HEK293 (cell line): ENCODE measurements at regions not wholly inside any gene's neighbourhood (a gene's known extent, or its start where the extent isn't known, plus 50 kb on each side); places are given as distances from the start of the nearest gene placed in this dataset.

Source experiments
- CTCF ChIA-PET: fragments of 350-600 bp; formaldehyde crosslinking; extraction: SDS; loops from one replicate; lab custom pipeline; 2021; ENCODE audit warnings: antibody characterized with exemption; lab: Yijun Ruan, JAX
- POLR2A ChIA-PET: fragments of 300-600 bp; formaldehyde crosslinking; extraction: SDS; loops from one replicate; lab custom pipeline; 2020; ENCODE audit warnings: antibody characterized with exemption, inconsistent platforms; lab: Yijun Ruan, JAX
- H3K27ac ChIP-seq: fragments of 200-500 bp; sonication (Bioruptor generic); 2 replicates; pipeline ENCODE4 v1.5.1; 2014; ENCODE audit warnings: low read depth, low read length, control low read depth, inconsistent platforms; ENCODE audit errors: extremely low read depth
- H3K36me3 ChIP-seq, 2 experiments: fragments of 200-500 bp in 1 of 2; sonication (Bioruptor generic) in 1 of 2; 1 replicate in 1 of 2; 2 replicates in 1 of 2; pipeline ENCODE4 v1.5.1; 2014 to 2017; ENCODE audit warnings: inconsistent platforms in 2 of 2, low read length in 2 of 2; ENCODE audit not compliant: control insufficient read depth in 2 of 2, insufficient read depth in 1 of 2
- H3K4me1 ChIP-seq: fragments of 200-500 bp; sonication (Bioruptor generic); 2 replicates; pipeline ENCODE4 v1.5.1; 2014; ENCODE audit warnings: mild to moderate bottlenecking, low read length, inconsistent platforms; ENCODE audit not compliant: control insufficient read depth, insufficient read depth
- H3K4me3 ChIP-seq: 2 replicates; pipeline ENCODE4 v1.5.1; 2011; ENCODE audit warnings: low read depth, mild to moderate bottlenecking, control low read depth, low read length, moderate library complexity
- H3K9me3 ChIP-seq: fragments of 200-500 bp; sonication (Bioruptor generic); 2 replicates; pipeline ENCODE4 v1.5.1; 2014; ENCODE audit warnings: low read depth, low read length, inconsistent platforms; ENCODE audit not compliant: control insufficient read depth, insufficient read depth
- PRDM4 ChIP-seq: fragments of 450-650 bp; formaldehyde crosslinking; IDR thresholded peaks from 2 replicates; pipeline ENCODE4 v1.5.1; 2017; ENCODE audit warnings: missing biosample characterization, missing genetic modification characterization
- SCRT2 ChIP-seq: fragments of 450-650 bp; formaldehyde crosslinking; IDR thresholded peaks from 2 replicates; pipeline ENCODE4 v1.5.1; 2016; ENCODE audit warnings: missing biosample characterization, missing genetic modification characterization
- WT1 ChIP-seq: fragments of 450-650 bp; formaldehyde crosslinking; IDR thresholded peaks from 2 replicates; pipeline ENCODE4 v1.5.1; 2016; ENCODE audit warnings: missing biosample characterization, missing genetic modification characterization
- ZBTB1 ChIP-seq: fragments of 450-650 bp; formaldehyde crosslinking; IDR thresholded peaks from 2 replicates; pipeline ENCODE4 v1.5.1; 2016; ENCODE audit warnings: missing biosample characterization, missing genetic modification characterization
- ZEB2 ChIP-seq: fragments of 450-650 bp; formaldehyde crosslinking; IDR thresholded peaks from 2 replicates; pipeline ENCODE4 v1.5.1; 2016; ENCODE audit warnings: missing biosample characterization, missing genetic modification characterization
- ZFP69B ChIP-seq: fragments of 450-650 bp; formaldehyde crosslinking; IDR thresholded peaks from 2 replicates; pipeline ENCODE4 v1.5.1; 2016; ENCODE audit warnings: missing biosample characterization, missing genetic modification characterization
- ZNF132 ChIP-seq: fragments of 450-650 bp; formaldehyde crosslinking; IDR thresholded peaks from 2 replicates; pipeline ENCODE4 v1.5.1; 2017; ENCODE audit warnings: missing biosample characterization, missing genetic modification characterization, borderline replicate concordance
- ZNF138 ChIP-seq: fragments of 450-650 bp; formaldehyde crosslinking; IDR thresholded peaks from 2 replicates; pipeline ENCODE4 v1.5.1; 2016; ENCODE audit warnings: missing biosample characterization, missing genetic modification characterization, borderline replicate concordance
- ZNF23 ChIP-seq: fragments of 450-650 bp; formaldehyde crosslinking; IDR thresholded peaks from 2 replicates; pipeline ENCODE4 v1.5.1; 2016; ENCODE audit warnings: missing biosample characterization, missing genetic modification characterization, borderline replicate concordance
- ZNF302 ChIP-seq: fragments of 450-650 bp; formaldehyde crosslinking; IDR thresholded peaks from 2 replicates; pipeline ENCODE4 v1.5.1; 2016; ENCODE audit warnings: missing biosample characterization, missing genetic modification characterization, low read depth
- ZNF48 ChIP-seq: fragments of 450-650 bp; formaldehyde crosslinking; IDR thresholded peaks from 2 replicates; pipeline ENCODE4 v1.5.1; 2016; ENCODE audit warnings: missing biosample characterization, missing genetic modification characterization
- ZNF521 ChIP-seq: fragments of 450-650 bp; formaldehyde crosslinking; IDR thresholded peaks from 2 replicates; pipeline ENCODE4 v1.5.1; 2017; ENCODE audit warnings: missing biosample characterization, mild to moderate bottlenecking, missing genetic modification characterization
- ZNF544 ChIP-seq: fragments of 450-650 bp; formaldehyde crosslinking; IDR thresholded peaks from 2 replicates; pipeline ENCODE4 v1.5.0; 2017; ENCODE audit warnings: missing biosample characterization, missing genetic modification characterization
- ZNF549 ChIP-seq: fragments of 450-650 bp; IDR thresholded peaks from 2 replicates; pipeline ENCODE4 v1.5.1; 2018; ENCODE audit warnings: missing biosample characterization, missing genetic modification characterization, mild to moderate bottlenecking, inconsistent platforms, moderate library complexity
- ZNF596 ChIP-seq: fragments of 450-650 bp; IDR thresholded peaks from 2 replicates; pipeline ENCODE4 v1.5.0; 2018; ENCODE audit warnings: missing biosample characterization, mild to moderate bottlenecking, missing genetic modification characterization, moderate library complexity
- ZNF707 ChIP-seq: fragments of 450-650 bp; formaldehyde crosslinking; IDR thresholded peaks from 2 replicates; pipeline ENCODE4 v1.5.1; 2016; ENCODE audit warnings: missing biosample characterization, missing genetic modification characterization
- TF ChIP-seq, protein P1 (sequence below): fragments of 450-650 bp; formaldehyde crosslinking; IDR thresholded peaks from 2 replicates; pipeline ENCODE4 v1.5.1; 2016; ENCODE audit warnings: missing biosample characterization, missing genetic modification characterization
- TF ChIP-seq, protein P2 (sequence below): fragments of 450-650 bp; formaldehyde crosslinking; IDR thresholded peaks from 2 replicates; pipeline ENCODE4 v1.5.1; 2016; ENCODE audit warnings: missing biosample characterization, missing genetic modification characterization
- TF ChIP-seq, protein P3 (sequence below): fragments of 450-650 bp; IDR thresholded peaks from 2 replicates; pipeline ENCODE4 v1.5.1; 2018; ENCODE audit warnings: missing biosample characterization, mild to moderate bottlenecking, missing genetic modification characterization

DNA sequence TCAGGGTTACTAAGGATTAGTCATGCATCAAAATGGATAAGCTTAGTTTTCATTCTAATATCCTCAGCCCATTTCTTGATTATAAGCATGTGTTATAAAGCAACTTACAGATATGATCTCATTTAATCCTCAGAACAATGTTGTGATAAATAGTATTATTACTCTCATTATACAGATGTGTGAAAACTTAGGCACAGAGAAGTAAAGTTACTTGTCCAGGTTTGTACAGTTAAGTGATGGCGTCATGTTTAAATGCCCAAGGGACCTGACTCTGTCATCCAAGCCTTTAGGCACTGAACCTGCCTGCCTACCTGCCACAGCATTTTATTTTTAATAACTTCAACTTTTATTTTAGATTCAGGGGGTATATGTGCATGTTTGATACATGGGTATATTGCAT is 472.9 kb upstream of the SEMA6D start:
- no peak overlapping the region for H3K4me3 ChIP-seq
- H3K36me3 ChIP-seq, result no peaks in the 10 kb centered on the region
- POLR2A ChIA-PET, result no interaction called here
- CTCF ChIA-PET, result no interaction called here
- H3K27ac ChIP-seq, result no peak overlapping the region
- no peak for TF ChIP-seq ZNF138 (tag by site-specific recombination)
- TF ChIP-seq ZNF521 (tag by site-specific recombination), result no peak
- TF ChIP-seq ZNF48 (tag by site-specific recombination), result no peak
- TF ChIP-seq, protein P1, sequence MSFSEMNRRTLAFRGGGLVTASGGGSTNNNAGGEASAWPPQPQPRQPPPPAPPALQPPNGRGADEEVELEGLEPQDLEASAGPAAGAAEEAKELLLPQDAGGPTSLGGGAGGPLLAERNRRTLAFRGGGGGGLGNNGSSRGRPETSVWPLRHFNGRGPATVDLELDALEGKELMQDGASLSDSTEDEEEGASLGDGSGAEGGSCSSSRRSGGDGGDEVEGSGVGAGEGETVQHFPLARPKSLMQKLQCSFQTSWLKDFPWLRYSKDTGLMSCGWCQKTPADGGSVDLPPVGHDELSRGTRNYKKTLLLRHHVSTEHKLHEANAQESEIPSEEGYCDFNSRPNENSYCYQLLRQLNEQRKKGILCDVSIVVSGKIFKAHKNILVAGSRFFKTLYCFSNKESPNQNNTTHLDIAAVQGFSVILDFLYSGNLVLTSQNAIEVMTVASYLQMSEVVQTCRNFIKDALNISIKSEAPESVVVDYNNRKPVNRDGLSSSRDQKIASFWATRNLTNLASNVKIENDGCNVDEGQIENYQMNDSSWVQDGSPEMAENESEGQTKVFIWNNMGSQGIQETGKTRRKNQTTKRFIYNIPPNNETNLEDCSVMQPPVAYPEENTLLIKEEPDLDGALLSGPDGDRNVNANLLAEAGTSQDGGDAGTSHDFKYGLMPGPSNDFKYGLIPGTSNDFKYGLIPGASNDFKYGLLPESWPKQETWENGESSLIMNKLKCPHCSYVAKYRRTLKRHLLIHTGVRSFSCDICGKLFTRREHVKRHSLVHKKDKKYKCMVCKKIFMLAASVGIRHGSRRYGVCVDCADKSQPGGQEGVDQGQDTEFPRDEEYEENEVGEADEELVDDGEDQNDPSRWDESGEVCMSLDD (tag by site-specific recombination), result no peak
- TF ChIP-seq ZNF302 (tag by site-specific recombination), result no peak
- TF ChIP-seq ZNF132 (tag by site-specific recombination), result no peak
- TF ChIP-seq ZNF549 (tag by site-specific recombination), result no peak
- no peak for TF ChIP-seq WT1
- TF ChIP-seq, protein P2, sequence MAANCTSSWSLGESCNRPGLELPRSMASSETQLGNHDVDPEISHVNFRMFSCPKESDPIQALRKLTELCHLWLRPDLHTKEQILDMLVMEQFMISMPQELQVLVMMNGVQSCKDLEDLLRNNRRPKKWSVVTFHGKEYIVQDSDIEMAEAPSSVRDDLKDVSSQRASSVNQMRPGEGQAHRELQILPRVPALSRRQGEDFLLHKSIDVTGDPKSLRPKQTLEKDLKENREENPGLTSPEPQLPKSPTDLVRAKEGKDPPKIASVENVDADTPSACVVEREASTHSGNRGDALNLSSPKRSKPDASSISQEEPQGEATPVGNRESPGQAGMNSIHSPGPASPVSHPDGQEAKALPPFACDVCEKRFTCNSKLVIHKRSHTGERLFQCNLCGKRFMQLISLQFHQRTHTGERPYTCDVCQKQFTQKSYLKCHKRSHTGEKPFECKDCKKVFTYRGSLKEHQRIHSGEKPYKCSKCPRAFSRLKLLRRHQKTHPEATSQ, result no peak
- TF ChIP-seq, protein P3, sequence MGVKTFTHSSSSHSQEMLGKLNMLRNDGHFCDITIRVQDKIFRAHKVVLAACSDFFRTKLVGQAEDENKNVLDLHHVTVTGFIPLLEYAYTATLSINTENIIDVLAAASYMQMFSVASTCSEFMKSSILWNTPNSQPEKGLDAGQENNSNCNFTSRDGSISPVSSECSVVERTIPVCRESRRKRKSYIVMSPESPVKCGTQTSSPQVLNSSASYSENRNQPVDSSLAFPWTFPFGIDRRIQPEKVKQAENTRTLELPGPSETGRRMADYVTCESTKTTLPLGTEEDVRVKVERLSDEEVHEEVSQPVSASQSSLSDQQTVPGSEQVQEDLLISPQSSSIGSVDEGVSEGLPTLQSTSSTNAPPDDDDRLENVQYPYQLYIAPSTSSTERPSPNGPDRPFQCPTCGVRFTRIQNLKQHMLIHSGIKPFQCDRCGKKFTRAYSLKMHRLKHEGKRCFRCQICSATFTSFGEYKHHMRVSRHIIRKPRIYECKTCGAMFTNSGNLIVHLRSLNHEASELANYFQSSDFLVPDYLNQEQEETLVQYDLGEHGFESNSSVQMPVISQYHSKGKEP (tag by site-specific recombination), result no peak
- no peak for TF ChIP-seq PRDM4 (tag by site-specific recombination)
- no peak for TF ChIP-seq ZNF596 (tag by site-specific recombination)
- TF ChIP-seq ZEB2, result no peak
- no peak for TF ChIP-seq ZNF707 (tag by site-specific recombination)
- TF ChIP-seq ZBTB1, result no peak
- no peak for TF ChIP-seq ZFP69B (tag by site-specific recombination)
- H3K9me3 ChIP-seq, result no peaks in the 10 kb centered on the region
- no peaks in the 10 kb centered on the region for H3K4me1 ChIP-seq

GRCh38 chr15:47246317-47246716 is 471.0 kb upstream of the SEMA6D start:
- H3K27ac ChIP-seq, result no peak overlapping the region
- no peaks in the 10 kb centered on the region for H3K9me3 ChIP-seq
- POLR2A ChIA-PET, result no interaction called here
- H3K36me3 ChIP-seq, result no peaks in the 10 kb centered on the region
- TF ChIP-seq ZNF544 (tag by site-specific recombination) (no peak), ZNF23 (tag by site-specific recombination) (no peak), ZBTB1 (no peak), SCRT2 (no peak), PRDM4 (tag by site-specific recombination) (no peak)
- no peak overlapping the region for H3K4me3 ChIP-seq
- CTCF ChIA-PET, result no interaction called here
- no peaks in the 10 kb centered on the region for H3K4me1 ChIP-seq
